ENCODE measurements at regions not wholly inside any gene's neighbourhood (a gene's known extent, or its start where the extent isn't known, plus 50 kb on each side); places are given as distances from the start of the nearest gene placed in this dataset.

DNA sequence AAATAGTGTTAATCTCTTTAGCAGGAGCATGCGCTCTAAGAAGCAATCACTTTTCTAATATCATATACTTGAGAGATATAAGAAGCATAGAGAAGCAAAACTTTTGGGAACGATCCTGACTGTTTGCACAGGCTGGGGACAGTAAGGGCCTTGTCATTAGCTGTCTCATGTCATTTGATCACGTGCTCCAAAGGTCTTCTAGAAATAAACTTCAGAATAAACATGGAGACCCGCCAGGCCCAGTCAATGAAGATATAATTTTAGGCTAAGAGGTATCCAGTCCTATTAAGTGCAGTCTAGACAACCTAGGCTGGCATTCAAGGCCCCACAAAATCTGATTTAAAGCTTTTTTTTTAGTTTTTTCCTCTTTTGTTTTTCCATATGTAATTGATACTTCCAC lies 111.0 kb upstream of the APC start:
- no peak for DNase-seq (ENCODE audit: low spot score)

DNA sequence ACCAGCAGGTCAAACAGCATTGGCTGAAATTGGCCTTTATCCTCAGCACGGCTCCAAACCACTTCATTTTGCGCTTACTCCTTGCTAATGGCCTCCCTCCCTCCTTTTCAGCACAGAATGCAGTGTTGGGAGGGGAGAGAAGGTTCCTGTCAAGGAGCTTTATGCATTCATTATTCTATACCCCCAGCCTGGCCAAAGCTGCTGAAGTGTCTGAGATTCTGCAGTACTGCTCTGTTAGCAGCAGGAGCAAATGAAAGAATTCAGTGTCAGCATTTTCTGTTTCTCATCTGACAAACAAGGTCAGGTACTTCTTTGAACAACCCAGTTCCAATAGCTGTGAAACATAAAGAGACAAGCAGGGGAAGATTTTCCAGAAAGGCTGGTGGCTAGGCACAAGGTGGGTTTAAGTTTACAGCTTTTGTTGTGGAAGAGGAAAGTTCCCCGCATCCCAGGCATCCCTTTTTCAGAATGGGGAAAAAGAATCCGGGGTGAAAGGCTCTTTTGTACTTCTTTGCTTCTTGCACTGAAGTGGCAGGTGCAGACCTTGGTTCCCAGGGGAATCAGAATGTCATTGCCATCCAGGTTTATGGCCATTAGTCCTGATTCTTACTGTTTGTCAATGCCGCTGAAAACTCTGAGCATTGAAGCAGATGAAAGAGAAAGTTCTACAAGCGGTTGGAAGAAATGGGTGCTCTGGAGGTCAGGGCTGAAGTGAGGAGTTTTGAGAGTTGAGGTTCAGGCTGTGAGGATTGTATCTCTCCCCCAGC lies 109.3 kb upstream of the APC start:
- no peak for DNase-seq (ENCODE audit: low spot score)

DNA sequence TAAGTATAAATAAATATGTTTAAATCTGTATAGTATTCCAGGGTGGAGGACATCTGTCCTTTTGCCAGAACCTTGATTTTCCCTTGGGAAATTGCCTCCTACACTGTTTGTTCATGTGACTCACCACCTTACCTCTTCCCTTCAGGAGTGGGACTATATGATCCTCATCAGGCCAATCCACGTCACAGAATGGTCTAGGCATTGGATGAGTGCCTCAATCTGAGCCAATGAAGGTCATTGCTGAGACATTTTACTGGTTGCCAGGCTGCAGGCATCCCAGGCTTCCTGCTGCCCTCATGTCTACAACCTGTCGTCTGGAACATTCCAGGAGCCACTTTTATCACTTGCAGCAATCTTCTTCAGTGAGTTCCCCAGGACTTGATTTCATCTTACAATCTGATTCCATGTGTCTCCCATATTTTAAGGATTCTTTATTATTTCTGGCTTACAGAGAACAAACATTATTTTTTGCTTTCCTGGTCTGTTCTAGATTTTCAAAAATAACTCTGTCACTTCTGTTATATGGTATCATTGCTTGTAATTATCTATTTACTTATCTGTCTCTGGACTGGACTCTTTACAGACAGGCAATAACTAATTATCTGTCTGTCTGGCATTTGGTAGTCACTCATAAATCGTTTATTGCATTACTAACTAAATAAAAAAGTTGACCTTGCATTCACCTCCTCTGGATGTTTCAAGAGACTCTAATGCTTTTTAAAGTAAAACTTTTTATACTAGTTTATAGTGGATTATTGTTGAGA lies 107.3 kb upstream of the APC start:
- no peak for DNase-seq (ENCODE audit: low spot score)

- DNase-seq (ENCODE audit: low spot score) = no peak
Measured at GRCh38 chr5:112634166-112634565, 103.5 kb upstream of the APC start.

GRCh38 chr5:112634796-112635195 lies 102.9 kb upstream of the APC start:
- no peak for DNase-seq (ENCODE audit: low spot score)

- DNase-seq (ENCODE audit: low spot score) = no peak
Measured at GRCh38 chr5:112635276-112635675, 102.4 kb upstream of the APC start.

DNA sequence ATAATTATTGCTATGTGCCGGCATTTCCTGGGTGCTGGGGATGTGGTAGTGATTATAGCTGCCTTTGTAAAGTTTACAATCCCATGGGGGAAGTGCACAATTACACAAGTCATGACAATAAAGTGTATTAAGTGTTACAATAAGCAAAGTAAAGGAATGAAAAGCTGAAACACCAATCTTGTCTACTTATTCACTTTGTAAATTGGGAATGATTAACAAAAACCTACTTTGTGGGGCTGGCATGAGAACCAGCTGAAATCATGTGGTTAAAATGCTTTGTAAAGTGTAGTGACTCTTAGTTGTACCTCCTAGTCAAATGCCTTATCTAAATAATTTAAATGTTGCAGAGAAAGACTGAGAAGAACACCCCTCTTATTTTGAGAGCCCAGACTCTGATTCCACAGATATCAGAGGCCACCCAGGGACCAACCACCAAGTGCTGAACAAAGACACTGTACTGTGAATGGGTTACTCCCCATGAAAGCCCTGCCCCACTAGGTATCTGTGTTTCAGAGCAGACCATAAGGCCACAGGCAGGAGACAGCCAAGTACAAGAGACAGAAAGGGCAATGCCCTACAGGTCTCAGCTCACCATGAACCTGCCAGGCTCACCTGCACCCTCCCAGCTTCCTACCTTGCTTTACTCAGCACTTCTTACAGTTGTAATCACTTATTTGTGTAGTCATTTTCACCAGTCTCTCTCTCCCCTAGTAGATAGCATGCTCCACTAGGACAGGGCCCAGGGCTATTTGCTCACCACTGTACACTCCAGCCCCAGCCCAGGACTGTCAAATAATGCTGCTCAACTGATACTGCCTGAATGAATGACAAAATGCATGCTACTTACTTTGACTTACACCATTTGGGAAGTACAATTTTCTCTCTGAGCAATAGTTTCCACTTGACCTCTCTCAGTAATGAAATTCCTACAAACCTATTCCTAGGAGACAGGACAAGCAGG lies 101.6 kb upstream of the APC start:
- DNase-seq (ENCODE audit: low spot score) = no peak

GRCh38 chr5:112636751-112637150 lies 100.9 kb upstream of the APC start:
- no peak for DNase-seq (ENCODE audit: low spot score)

GRCh38 chr5:112637343-112637742 lies 100.3 kb upstream of the APC start:
- DNase-seq (ENCODE audit: low spot score) = no peak

- DNase-seq (ENCODE audit: low spot score) = no peak
Measured at GRCh38 chr5:112640546-112640945, 97.1 kb upstream of the APC start.

DNA sequence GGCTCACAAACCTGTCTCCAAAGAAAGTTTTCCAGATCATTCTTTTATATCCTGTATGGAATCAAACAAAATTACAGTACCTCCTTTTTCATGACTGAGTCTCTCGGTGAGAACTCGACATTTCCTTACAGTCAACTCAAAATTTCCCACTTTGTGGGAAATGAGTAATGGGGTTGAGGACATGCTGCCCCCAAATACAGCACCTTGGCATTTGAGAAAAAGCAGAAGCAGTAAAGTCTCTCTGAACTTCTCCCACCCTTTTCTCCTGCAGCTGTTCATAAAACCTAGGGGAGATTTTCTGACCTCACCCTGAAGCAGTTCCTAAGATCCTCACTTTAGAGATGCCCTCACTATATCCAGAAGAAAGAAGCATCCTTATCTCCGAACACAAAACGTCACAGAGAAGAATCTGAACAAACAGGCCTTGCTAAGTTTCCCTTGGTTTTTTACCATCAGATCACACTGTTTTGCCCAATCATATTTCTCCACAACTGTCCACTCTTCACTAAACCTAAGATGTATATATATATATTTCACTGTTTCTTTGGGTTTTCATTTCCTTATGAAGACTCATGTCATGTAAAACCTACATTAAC lies 96.1 kb upstream of the APC start:
- no peak for DNase-seq (ENCODE audit: low spot score)

- DNase-seq (ENCODE audit: low spot score) = no peak
Measured at GRCh38 chr5:112642885-112643284, 94.8 kb upstream of the APC start.

DNA sequence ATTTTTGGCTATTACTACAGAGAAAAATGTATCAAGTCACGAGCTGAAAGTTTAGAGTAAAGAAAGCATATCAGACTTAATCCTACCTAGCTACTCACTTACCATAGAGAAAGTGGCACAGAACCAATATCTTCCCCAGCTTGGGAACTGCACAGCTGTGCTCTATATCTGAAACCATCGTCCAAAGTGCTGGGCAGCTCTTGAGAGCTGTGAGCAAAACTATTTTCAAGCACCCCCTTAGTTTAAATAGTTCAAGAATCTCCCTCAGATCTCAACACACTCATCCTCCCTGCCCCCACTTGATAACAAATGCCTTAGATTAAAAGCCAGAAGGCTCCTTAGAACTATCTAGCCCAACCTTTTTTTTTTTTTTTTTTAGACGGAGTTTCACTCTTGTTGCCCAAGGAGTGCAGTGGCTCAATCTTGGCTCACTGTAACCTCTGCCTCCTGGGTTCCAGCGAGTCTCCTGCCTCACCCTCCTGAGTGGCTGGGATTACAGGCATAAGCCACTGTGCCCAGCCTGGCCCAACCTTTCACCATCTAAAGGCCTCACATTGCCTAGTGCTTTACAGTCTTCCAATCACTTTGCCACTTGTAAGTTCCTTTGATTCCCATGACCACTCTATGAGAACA lies 94.2 kb upstream of the APC start:
- no peak for DNase-seq (ENCODE audit: low spot score)

- DNase-seq (ENCODE audit: low spot score) = no peak
Measured at GRCh38 chr5:112646139-112646936, 91.3 kb upstream of the APC start.

GRCh38 chr5:112647428-112647827 lies 90.3 kb upstream of the APC start:
- DNase-seq (ENCODE audit: low spot score) = no peak

GRCh38 chr5:112648264-112648663 lies 89.4 kb upstream of the APC start:
- DNase-seq (ENCODE audit: low spot score) = no peak

GRCh38 chr5:112649882-112650281 lies 87.8 kb upstream of the APC start:
- DNase-seq (ENCODE audit: low spot score) = no peak

DNA sequence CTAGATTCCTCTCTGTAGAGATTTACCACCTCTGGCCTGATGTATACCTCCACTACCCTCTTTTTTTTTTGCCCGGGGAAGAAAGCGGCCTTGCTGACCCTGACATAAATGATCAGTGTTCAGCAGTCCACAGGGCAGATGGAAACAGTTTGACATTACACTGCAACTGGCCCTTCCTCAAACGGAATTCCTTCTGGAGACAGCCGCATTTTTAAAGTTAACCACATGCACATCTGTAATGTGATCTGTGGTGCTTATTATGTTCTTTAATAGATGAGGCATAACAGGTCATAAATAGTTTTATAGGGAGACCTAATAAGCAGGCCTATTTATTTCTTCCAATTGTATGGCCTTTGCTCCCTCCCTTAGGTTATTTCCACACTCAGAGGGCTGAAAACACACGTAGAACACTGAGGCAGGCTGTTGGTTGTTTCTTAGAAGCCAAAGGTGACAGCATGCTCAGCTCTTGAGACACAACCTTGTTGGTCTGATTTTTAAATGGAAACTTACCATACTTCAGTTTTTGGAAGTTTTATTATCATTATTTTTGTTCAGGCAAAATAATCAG lies 84.0 kb upstream of the APC start:
- DNase-seq (ENCODE audit: low spot score) = no peak

DNA sequence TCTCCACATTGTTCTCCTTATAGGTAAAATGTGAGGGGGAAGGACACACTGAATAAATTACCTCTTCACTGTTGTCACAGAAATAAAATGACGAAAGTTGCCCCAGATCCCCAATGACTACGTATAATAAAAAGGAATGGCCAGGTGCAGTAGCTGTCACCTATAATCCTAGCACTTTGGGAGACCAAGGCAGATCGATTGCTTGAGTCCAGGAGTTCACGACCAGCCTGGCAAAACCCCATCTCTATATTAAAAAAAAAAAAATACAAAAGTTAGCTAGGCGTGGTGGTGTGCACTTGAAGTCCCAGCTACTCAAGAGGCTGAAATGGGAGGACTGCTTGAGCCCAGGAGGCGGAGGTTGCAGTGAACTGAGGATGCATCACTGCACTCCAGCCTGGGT lies 82.2 kb upstream of the APC start:
- DNase-seq (ENCODE audit: low spot score) = no peak

DNA sequence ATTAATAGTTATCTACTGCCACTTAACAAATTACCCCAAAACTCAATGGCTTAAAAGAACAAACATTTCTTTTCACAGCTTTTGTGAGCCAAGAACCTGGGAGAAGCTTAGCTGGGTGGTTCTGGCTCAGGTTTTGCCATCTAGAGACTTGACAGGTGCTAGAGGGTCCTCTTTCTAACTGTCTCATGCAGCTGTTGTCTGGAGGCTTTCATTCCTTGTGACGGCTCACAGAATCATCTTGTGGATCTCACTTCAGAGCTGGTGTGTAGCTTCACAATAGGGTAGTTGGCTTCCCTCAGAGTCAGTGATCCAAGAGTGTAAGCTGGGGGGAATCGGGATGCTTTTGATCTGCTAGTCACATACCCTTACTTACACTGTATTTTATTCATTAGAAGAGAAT lies 81.2 kb upstream of the APC start:
- DNase-seq (ENCODE audit: low spot score) = no peak
